ENCODE measurements at regions not wholly inside any gene's neighbourhood (a gene's known extent, or its start where the extent isn't known, plus 50 kb on each side); places are given as distances from the start of the nearest gene placed in this dataset.
A peak's percentile ranks its signal among the peaks of the same experiment; 100 is the strongest.

DNA sequence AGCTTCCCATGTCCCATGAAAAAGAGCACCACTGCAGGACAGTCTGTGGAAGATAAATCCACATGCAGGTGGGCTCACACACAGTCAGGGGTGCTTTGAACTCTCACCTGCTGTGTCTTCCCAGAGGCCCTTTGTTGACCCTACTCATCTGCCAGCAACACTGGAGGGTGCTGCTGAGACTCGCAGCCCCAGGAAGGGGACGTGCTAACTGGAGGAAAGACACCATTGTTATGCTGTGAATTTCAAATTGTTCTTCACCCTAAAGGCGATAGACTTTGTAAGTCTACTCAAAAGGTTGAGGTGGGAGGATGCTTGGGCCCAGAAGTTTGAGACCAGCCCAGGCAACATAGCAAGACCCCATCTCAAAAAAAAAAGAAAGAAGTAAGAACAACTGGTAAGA, 107.3 kb upstream of the SERP2 start:
- Mint-ChIP-seq H3K27ac (no peak overlapping the region), H3K27me3 (peaks cover 9% of the 10 kb centered on the region), H3K9me3 (peaks cover 8 to 9% of the 10 kb centered on the region in 2 donors), H3K4me3 (no peak overlapping the region), H3K4me1 (peaks cover 11% of the 10 kb centered on the region)
- DNase-seq (no peak), ATAC-seq (no peak)

GRCh38 chr13:44266772-44267171, 106.9 kb upstream of the SERP2 start:
- H3K4me1 Mint-ChIP-seq = peaks cover 11% of the 10 kb centered on the region
- ATAC-seq = no peak
- no peak overlapping the region for H3K4me3 Mint-ChIP-seq
- no peak for DNase-seq
- H3K9me3 Mint-ChIP-seq = peaks cover 8 to 9% of the 10 kb centered on the region in 2 donors
- peaks cover 9% of the 10 kb centered on the region for H3K27me3 Mint-ChIP-seq
- H3K27ac Mint-ChIP-seq = no peak overlapping the region

GRCh38 chr13:44267203-44267602, 106.4 kb upstream of the SERP2 start:
- H3K4me1 Mint-ChIP-seq = peaks cover 11% of the 10 kb centered on the region

DNA sequence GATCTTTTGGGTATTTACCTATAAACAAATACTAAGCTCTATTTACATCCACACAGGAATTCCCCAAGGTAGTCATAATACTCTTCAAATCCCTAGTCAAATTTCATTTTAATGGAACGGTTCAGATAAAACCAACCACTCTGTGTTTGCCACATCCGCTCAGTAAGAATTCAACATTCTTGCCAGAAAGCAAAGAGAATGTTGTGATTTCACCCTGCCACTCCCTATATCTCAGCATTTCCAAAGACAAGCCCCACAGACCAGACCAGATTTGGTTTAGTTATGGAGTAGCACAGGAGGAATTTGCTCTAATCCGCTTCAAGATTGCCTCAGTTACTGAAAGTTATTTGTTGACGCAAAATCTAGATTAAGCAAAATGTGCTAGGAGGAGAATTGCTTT, 105.6 kb upstream of the SERP2 start:
- H3K27ac Mint-ChIP-seq = no peak overlapping the region
- DNase-seq = no peak
- no peak for ATAC-seq
- H3K9me3 Mint-ChIP-seq = peaks cover 8 to 9% of the 10 kb centered on the region in 2 donors
- H3K4me3 Mint-ChIP-seq = no peak overlapping the region
- H3K4me1 Mint-ChIP-seq = peaks cover 11% of the 10 kb centered on the region
- peaks cover 9% of the 10 kb centered on the region for H3K27me3 Mint-ChIP-seq

More at GRCh38 chr13:44267203-44267602, 106.4 kb upstream of the SERP2 start:
- no peak for ATAC-seq
- no peak for DNase-seq
- H3K9me3 Mint-ChIP-seq = peaks cover 8 to 9% of the 10 kb centered on the region in 2 donors
- H3K4me3 Mint-ChIP-seq = no peak overlapping the region
- H3K27ac Mint-ChIP-seq = no peak overlapping the region
- H3K27me3 Mint-ChIP-seq = peaks cover 9% of the 10 kb centered on the region

DNA sequence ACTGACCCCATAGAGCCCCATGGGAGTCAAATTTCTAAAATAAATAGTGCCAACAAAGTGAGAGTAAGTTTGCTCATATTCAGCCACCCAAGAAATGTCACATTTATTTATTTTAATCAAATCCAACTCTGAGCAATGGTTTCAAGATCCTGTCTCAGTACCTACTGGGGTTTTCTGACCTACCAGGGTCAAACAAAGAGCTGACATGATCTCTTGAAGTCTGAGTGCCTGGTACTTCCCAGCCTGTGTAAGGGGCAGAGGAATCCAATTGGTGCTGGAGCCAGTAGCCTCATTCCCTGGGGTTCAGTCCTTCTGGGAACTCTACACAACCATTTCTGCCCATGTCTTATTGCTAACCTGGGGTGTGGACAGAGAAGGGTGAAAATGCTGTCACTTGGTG, 104.6 kb upstream of the SERP2 start:
- Mint-ChIP-seq H3K4me1 (peaks cover 21% of the 10 kb centered on the region), H3K9me3 (peaks cover 8 to 9% of the 10 kb centered on the region in 2 donors), H3K4me3 (no peak overlapping the region), H3K27me3 (peaks cover 9% of the 10 kb centered on the region), H3K27ac (no peak overlapping the region)
- no peak for DNase-seq
- no peak for ATAC-seq

DNA sequence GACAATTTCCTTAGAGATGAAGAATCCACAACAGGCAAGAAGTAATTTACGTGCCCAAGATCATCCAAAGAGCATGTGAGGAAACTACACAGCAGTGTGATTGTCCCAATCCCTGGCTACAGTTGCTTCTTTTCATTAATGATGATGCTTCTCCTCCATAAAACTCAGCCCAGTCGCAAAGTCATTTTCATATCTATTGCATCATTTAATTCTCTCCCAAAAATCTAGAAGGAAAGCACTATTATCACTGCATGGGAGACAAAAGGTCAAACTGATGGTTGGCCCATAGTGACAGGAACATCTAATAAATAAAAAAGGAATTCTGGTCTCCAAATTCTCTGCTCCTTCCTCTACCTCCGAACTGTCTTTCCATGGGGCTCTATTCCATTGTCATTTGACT, 103.5 kb upstream of the SERP2 start:
- no peak overlapping the region for H3K27ac Mint-ChIP-seq
- H3K27me3 Mint-ChIP-seq = peaks cover 9% of the 10 kb centered on the region
- H3K4me3 Mint-ChIP-seq = no peak overlapping the region
- H3K4me1 Mint-ChIP-seq = peaks cover 32% of the 10 kb centered on the region
- no peak for DNase-seq
- H3K9me3 Mint-ChIP-seq = peaks cover 8 to 9% of the 10 kb centered on the region in 2 donors
- ATAC-seq = no peak

GRCh38 chr13:44271031-44271455, 102.6 kb upstream of the SERP2 start:
- Mint-ChIP-seq H3K27me3 (peaks cover 9% of the 10 kb centered on the region), H3K9me3 (peaks cover 8 to 16% of the 10 kb centered on the region in 2 donors), H3K4me1 (peaks cover 41% of the 10 kb centered on the region), H3K4me3 (no peak overlapping the region), H3K27ac (no peak overlapping the region)
- ATAC-seq = no peak
- DNase-seq = no peak

GRCh38 chr13:44271473-44271872, 102.2 kb upstream of the SERP2 start:
- Mint-ChIP-seq H3K9me3 (peaks cover 8 to 17% of the 10 kb centered on the region in 2 donors), H3K27me3 (peaks cover 9% of the 10 kb centered on the region), H3K27ac (no peak overlapping the region), H3K4me3 (no peak overlapping the region), H3K4me1 (peaks cover 42% of the 10 kb centered on the region)
- DNase-seq (no peak), ATAC-seq (no peak)

DNA sequence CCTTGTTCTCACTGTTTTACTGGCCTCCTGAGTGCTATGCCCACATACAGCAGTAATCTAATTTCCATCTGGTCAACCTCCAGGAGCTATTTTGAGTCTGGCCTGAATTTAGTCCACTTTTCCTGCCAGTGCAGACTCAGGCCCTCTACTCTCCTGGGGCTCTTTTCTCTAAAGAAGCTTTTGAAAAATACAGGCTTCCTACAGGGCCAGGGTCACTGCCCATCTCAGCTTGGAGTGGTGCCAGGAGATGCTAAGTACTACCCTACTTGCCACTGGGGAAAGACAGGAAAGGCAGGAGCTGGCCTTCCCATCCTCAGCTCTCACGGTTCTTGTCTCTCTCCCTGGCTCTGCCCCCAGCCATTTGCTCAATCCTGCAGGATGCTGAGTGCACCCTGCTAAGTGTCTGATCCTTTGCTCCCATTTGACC, 101.7 kb upstream of the SERP2 start:
- no peak overlapping the region for H3K4me3 Mint-ChIP-seq
- no peak for ATAC-seq
- H3K27ac Mint-ChIP-seq = peak overlapping the region in 1 of 2 donors; percentile 35
- peaks cover 4 to 18% of the 10 kb centered on the region in 2 donors for H3K9me3 Mint-ChIP-seq
- peaks cover 6% of the 10 kb centered on the region for H3K27me3 Mint-ChIP-seq
- no peak for DNase-seq
- peaks cover 42% of the 10 kb centered on the region for H3K4me1 Mint-ChIP-seq

DNA sequence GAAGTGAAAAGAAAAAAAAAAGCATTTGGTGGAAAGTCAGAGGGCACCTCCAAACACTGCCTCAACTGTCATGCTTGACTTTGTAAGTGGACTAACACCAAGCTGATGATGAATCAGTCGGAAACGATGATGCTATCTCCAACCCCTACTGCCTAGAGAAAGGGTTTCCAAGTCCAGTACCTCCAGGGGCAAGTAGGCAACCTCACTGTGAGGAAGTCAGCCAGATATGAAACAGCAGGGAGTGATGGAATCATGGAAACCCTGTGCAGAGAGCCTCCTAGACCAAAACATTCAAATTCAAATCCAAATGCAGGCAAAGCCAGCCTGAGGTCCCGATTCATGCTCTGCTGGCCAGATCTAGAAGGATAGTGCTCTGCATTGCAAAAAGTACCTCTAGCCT, 100.9 kb upstream of the SERP2 start:
- Mint-ChIP-seq H3K4me3 (no peak overlapping the region), H3K27me3 (no peaks in the 10 kb centered on the region), H3K27ac (no peak overlapping the region), H3K4me1 (peaks cover 45% of the 10 kb centered on the region), H3K9me3 (peaks cover 0 to 15% of the 10 kb centered on the region in 2 donors)
- ATAC-seq (no peak), DNase-seq (no peak)

DNA sequence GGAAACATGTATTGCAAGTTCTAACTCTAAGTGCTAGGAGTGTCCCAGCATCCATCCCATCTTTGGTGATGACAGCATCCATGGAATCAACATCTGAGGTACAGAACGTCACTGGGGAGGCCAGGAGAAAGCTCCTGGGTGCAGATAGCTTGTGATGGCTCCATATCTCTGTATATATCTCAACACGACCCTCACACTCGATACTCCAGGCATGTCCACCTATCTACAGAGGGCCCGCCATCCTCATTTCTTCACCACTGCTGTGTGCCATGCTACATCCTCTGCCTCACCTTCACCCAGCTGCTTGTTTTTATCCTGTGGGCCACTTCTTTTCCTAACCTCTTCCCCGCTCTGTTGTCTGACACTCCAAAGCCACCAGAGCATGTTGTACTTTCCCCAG, 100.4 kb upstream of the SERP2 start:
- Mint-ChIP-seq H3K4me1 (peaks cover 50% of the 10 kb centered on the region), H3K4me3 (peak overlapping the region in 1 of 2 donors; percentile 43), H3K9me3 (peaks cover 0 to 15% of the 10 kb centered on the region in 2 donors), H3K27ac (peak overlapping the region in 1 of 2 donors; percentile 49), H3K27me3 (no peaks in the 10 kb centered on the region)
- ATAC-seq (no peak), DNase-seq (no peak)

DNA sequence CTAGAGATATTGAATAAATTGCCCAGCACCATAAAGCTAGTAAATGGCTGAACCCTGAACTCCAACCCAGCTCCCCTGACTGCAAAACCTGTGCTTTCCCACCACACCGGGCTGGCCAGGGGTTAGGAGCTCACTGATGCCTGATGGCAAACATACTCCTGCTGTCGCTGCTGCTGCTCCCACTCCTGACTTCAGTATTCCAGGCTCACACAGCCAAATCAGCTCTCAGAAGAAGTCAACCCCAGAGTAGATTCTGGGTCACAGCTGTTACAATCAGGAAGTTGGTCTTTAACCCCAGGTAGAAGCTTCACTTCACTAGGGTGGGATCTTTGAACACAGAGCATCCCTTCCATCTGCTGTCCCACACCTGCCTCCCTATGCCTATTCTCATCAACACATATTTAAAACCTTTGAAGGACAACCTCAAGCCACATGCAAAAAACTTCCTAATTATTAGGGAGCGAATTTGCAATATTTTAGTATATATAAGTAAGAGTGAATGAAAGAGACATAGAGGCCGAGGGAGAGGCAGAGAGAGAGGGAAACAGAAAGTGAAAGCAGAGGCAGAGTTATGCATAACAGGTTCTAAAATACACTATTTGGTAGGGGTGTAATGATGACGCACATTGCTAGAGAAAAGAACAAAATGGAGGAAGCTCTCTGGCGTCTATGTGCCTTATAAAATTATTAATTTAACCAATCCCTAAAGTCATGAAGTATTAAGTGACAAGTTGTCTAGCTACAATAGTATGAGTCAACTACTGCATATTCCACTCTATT, 99.4 kb upstream of the SERP2 start:
- peak; percentile 98 for ATAC-seq
- Mint-ChIP-seq H3K27me3 (no peaks in the 10 kb centered on the region), H3K4me1 (peaks cover 53% of the 10 kb centered on the region), H3K27ac (peak overlapping the region; percentile 90 to 93), H3K4me3 (peak overlapping the region; percentile 48 to 77), H3K9me3 (peaks cover 0 to 15% of the 10 kb centered on the region in 2 donors)
- peak; percentile 24 to 30 for DNase-seq

- ATAC-seq (peak; percentile 62), DNase-seq (peak; percentile 18 to 25)
- peak overlapping the region; percentile 48 to 77 for H3K4me3 Mint-ChIP-seq
- H3K27me3 Mint-ChIP-seq = no peaks in the 10 kb centered on the region
- peaks cover 0 to 15% of the 10 kb centered on the region in 2 donors for H3K9me3 Mint-ChIP-seq
- peaks cover 50% of the 10 kb centered on the region for H3K4me1 Mint-ChIP-seq
- peak overlapping the region; percentile 90 to 93 for H3K27ac Mint-ChIP-seq
Measured at GRCh38 chr13:44274771-44275205, 98.8 kb upstream of the SERP2 start.

GRCh38 chr13:44275381-44275780, 98.2 kb upstream of the SERP2 start:
- peak overlapping the region; percentile 64 to 66 for H3K4me3 Mint-ChIP-seq
- no peak for DNase-seq
- ATAC-seq = no peak
- H3K27ac Mint-ChIP-seq = peak overlapping the region; percentile 90 to 93
- no peaks in the 10 kb centered on the region for H3K27me3 Mint-ChIP-seq
- H3K9me3 Mint-ChIP-seq = peaks cover 0 to 15% of the 10 kb centered on the region in 2 donors
- peaks cover 50% of the 10 kb centered on the region for H3K4me1 Mint-ChIP-seq

DNA sequence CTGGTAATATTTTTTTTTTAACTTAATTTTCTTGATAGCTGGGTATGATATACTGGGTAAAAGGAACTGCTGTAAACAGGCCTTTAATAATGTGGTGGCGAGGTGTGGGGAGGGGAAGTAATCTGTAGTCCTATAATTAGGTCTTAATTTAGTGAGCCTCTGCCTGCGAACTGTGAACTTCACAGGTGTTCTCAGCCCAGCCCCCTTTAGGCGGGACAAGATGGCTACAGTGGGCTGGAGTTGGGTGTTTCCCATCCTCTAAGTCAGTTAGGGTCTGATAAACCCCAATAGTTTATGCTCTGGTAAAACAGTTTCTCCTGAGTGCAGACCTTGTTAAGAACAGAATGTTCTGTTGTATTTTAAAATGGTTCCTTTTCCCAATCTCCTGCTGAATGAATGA, 97.6 kb upstream of the SERP2 start:
- Mint-ChIP-seq H3K4me3 (no peak overlapping the region), H3K4me1 (peaks cover 46% of the 10 kb centered on the region), H3K27ac (peak overlapping the region in 1 of 2 donors; percentile 75), H3K9me3 (peaks cover 0 to 15% of the 10 kb centered on the region in 2 donors), H3K27me3 (no peaks in the 10 kb centered on the region)
- ATAC-seq (no peak), DNase-seq (no peak)

GRCh38 chr13:44277459-44277858, 96.2 kb upstream of the SERP2 start:
- H3K27ac Mint-ChIP-seq = no peak overlapping the region

More at GRCh38 chr13:44277459-44277858, 96.2 kb upstream of the SERP2 start:
- ATAC-seq (no peak), DNase-seq (no peak)
- H3K9me3 Mint-ChIP-seq = peaks cover 0 to 15% of the 10 kb centered on the region in 2 donors
- H3K4me1 Mint-ChIP-seq = peaks cover 44% of the 10 kb centered on the region
- peaks cover 5% of the 10 kb centered on the region for H3K27me3 Mint-ChIP-seq
- no peak overlapping the region for H3K4me3 Mint-ChIP-seq

Measured in stimulated activated naive CD8-positive, alpha-beta T cell treated with anti-CD3 and anti-CD28 coated beads, Interleukin-15, amount 100 ng/mL, for 72 hours (primary cell).